ENCODE measurements at regions not wholly inside any gene's neighbourhood (a gene's known extent, or its start where the extent isn't known, plus 50 kb on each side); places are given as distances from the start of the nearest gene placed in this dataset.

GRCh38 chr20:62535964-62536363 is 60.2 kb upstream of the GATA5 start:
- H3K4me3 ChIP-seq (ENCODE audit: low read length, poor library complexity, severe bottlenecking): no peak overlapping the region
- no peak overlapping the region for H2AFZ ChIP-seq (ENCODE audit: low read length)
- H3K36me3 ChIP-seq (ENCODE audit: insufficient read depth, low read length): no peaks in the 10 kb centered on the region
- no peaks in the 10 kb centered on the region for H3K79me2 ChIP-seq (ENCODE audit: insufficient read depth, low read length)
- peaks cover 5% of the 10 kb centered on the region for H3K4me1 ChIP-seq (ENCODE audit: insufficient read depth, low read length, poor library complexity, severe bottlenecking)
- H3K9ac ChIP-seq (ENCODE audit: low read depth, low read length, poor library complexity, severe bottlenecking): no peak overlapping the region
- H3F3A ChIP-seq (ENCODE audit: low read depth): no peaks in the 10 kb centered on the region
- H3K9me3 ChIP-seq (ENCODE audit: insufficient read depth, low read depth, low read length): no peaks in the 10 kb centered on the region
- no peaks in the 10 kb centered on the region for H4K20me1 ChIP-seq (ENCODE audit: insufficient read depth, low read length, poor library complexity, severe bottlenecking)
- no peaks in the 10 kb centered on the region for H3K27me3 ChIP-seq (ENCODE audit: insufficient read depth, low read length, poor library complexity, severe bottlenecking)
- no peak overlapping the region for H3K4me2 ChIP-seq (ENCODE audit: low read depth, low read length, poor library complexity, severe bottlenecking)
- TF ChIP-seq EZH2phosphoT487 (IDR thresholded peaks at IDR 0.05; ENCODE audit: borderline replicate concordance) (no peak), CTCF (conservative IDR thresholded peaks at IDR 0.05; ENCODE audit: low read length) (no peak)
- H3K9me2 ChIP-seq (replicated peaks; ENCODE audit: low read depth, low read length): no peaks in the 10 kb centered on the region

- H3K36me3 ChIP-seq (ENCODE audit: insufficient read depth, low read length): no peaks in the 10 kb centered on the region
- H3K27me3 ChIP-seq (ENCODE audit: insufficient read depth, low read length, poor library complexity, severe bottlenecking): no peaks in the 10 kb centered on the region
- H4K20me1 ChIP-seq (ENCODE audit: insufficient read depth, low read length, poor library complexity, severe bottlenecking): no peaks in the 10 kb centered on the region
- H3K4me1 ChIP-seq (ENCODE audit: insufficient read depth, low read length, poor library complexity, severe bottlenecking): no peaks in the 10 kb centered on the region
- no peaks in the 10 kb centered on the region for H3K9me3 ChIP-seq (ENCODE audit: insufficient read depth, low read depth, low read length)
- no peaks in the 10 kb centered on the region for H3K9me2 ChIP-seq (replicated peaks; ENCODE audit: low read depth, low read length)
- H3F3A ChIP-seq (ENCODE audit: low read depth): no peaks in the 10 kb centered on the region
- H3K79me2 ChIP-seq (ENCODE audit: insufficient read depth, low read length): no peaks in the 10 kb centered on the region
- H3K4me2 ChIP-seq (ENCODE audit: low read depth, low read length, poor library complexity, severe bottlenecking): no peak overlapping the region
- H2AFZ ChIP-seq (ENCODE audit: low read length): no peak overlapping the region
- TF ChIP-seq CTCF (conservative IDR thresholded peaks at IDR 0.05; ENCODE audit: low read length) (no peak), EZH2phosphoT487 (IDR thresholded peaks at IDR 0.05; ENCODE audit: borderline replicate concordance) (no peak)
- H3K9ac ChIP-seq (ENCODE audit: low read depth, low read length, poor library complexity, severe bottlenecking): no peak overlapping the region
- no peak overlapping the region for H3K4me3 ChIP-seq (ENCODE audit: low read length, poor library complexity, severe bottlenecking)
Observed at GRCh38 chr20:62536871-62537401, 61.1 kb upstream of the GATA5 start.

GRCh38 chr20:62537649-62538292 is 62.0 kb upstream of the GATA5 start:
- Histone ChIP-seq H3K4me2 (ENCODE audit: low read depth, low read length, poor library complexity, severe bottlenecking) (no peak overlapping the region), H2AFZ (ENCODE audit: low read length) (no peak overlapping the region), H3K9me2 (replicated peaks; ENCODE audit: low read depth, low read length) (no peaks in the 10 kb centered on the region)

More at GRCh38 chr20:62537649-62538292, 62.0 kb upstream of the GATA5 start:
- H3K9me3 ChIP-seq (ENCODE audit: insufficient read depth, low read depth, low read length): no peaks in the 10 kb centered on the region
- H3K36me3 ChIP-seq (ENCODE audit: insufficient read depth, low read length): no peaks in the 10 kb centered on the region
- H3K9ac ChIP-seq (ENCODE audit: low read depth, low read length, poor library complexity, severe bottlenecking): no peak overlapping the region
- no peaks in the 10 kb centered on the region for H3K27me3 ChIP-seq (ENCODE audit: insufficient read depth, low read length, poor library complexity, severe bottlenecking)
- no peaks in the 10 kb centered on the region for H3K4me1 ChIP-seq (ENCODE audit: insufficient read depth, low read length, poor library complexity, severe bottlenecking)
- no peaks in the 10 kb centered on the region for H3F3A ChIP-seq (ENCODE audit: low read depth)
- peak; percentile 29; the same call in 1 of the 2 replicates for TF ChIP-seq CTCF (conservative IDR thresholded peaks at IDR 0.05; ENCODE audit: low read length)
- no peak for TF ChIP-seq EZH2phosphoT487 (IDR thresholded peaks at IDR 0.05; ENCODE audit: borderline replicate concordance)
- no peak overlapping the region for H3K4me3 ChIP-seq (ENCODE audit: low read length, poor library complexity, severe bottlenecking)
- H3K79me2 ChIP-seq (ENCODE audit: insufficient read depth, low read length): no peaks in the 10 kb centered on the region
- no peaks in the 10 kb centered on the region for H4K20me1 ChIP-seq (ENCODE audit: insufficient read depth, low read length, poor library complexity, severe bottlenecking)
